ENCODE measurements at regions not wholly inside any gene's neighbourhood (a gene's known extent, or its start where the extent isn't known, plus 50 kb on each side); places are given as distances from the start of the nearest gene placed in this dataset.

GRCh38 chr13:48591889-48592687, 59.2 kb upstream of the RCBTB2 start:
- Histone ChIP-seq H3K4me2 (replicated peaks; ENCODE audit: extremely low read depth, low read length, poor library complexity, severe bottlenecking) (no peak overlapping the region), H3K9ac (ENCODE audit: insufficient read depth, low read length, poor library complexity, severe bottlenecking) (no peak overlapping the region), H4K20me1 (ENCODE audit: insufficient read depth, low read length) (no peaks in the 10 kb centered on the region), H3K36me3 (replicated peaks in 1 of 2; ENCODE audit: control insufficient read depth in 1 of 2, insufficient read depth in 2 of 2, low read length in 2 of 2) (no peaks in the 10 kb centered on the region), H3K4me3 (replicated peaks in 1 of 3; ENCODE audit: low read depth in 2 of 3, low read length in 3 of 3) (no peak overlapping the region), H3K27ac (ENCODE audit: low read depth in 1 of 2, low read length in 2 of 2) (no peak overlapping the region), H3K9me3 (replicated peaks in 1 of 2; ENCODE audit: control insufficient read depth in 1 of 2, insufficient read depth in 1 of 2, low read length in 2 of 2) (peaks cover 0 to 7% of the 10 kb centered on the region in 2 donors), H3K27me3 (ENCODE audit: control insufficient read depth in 2 of 2, insufficient read depth in 2 of 2, low read length in 2 of 2) (no peaks in the 10 kb centered on the region), H3K4me1 (ENCODE audit: control insufficient read depth in 1 of 2, insufficient read depth in 2 of 2, low read length in 2 of 2) (peaks cover under 1 to 14% of the 10 kb centered on the region in 2 donors), H3K79me2 (ENCODE audit: insufficient read depth, low read length) (no peaks in the 10 kb centered on the region), H2AFZ (ENCODE audit: insufficient read depth, low read depth, low read length, poor library complexity, severe bottlenecking) (no peak overlapping the region)
- Mint-ChIP-seq H3K9me3 (peaks cover 1 to 8% (median 6%) of the 10 kb centered on the region in 7 donors), H3K4me3 (no peak overlapping the region), H3K27me3 (ENCODE audit: low read depth in 3 of 3) (peaks cover 0 to 1% (median 0%) of the 10 kb centered on the region in 3 donors), H3K4me1 (peaks cover 22% of the 10 kb centered on the region), H3K27ac (no peak overlapping the region), H3K36me3 (no peaks in the 10 kb centered on the region)
- WGBS (ENCODE audit: insufficient coverage) = 100% methylated on average over 2 of the region's 4 CpGs
- intact Hi-C loops (cut with micrococcal nuclease) = no loop called here
- no peak for DNase-seq
- no peak for TF ChIP-seq CTCF (IDR thresholded peaks at IDR 0.05)

- H3K27ac Mint-ChIP-seq = no peak overlapping the region
- no peak for TF ChIP-seq CTCF (IDR thresholded peaks at IDR 0.05)
- Histone ChIP-seq H2AFZ (ENCODE audit: insufficient read depth, low read depth, low read length, poor library complexity, severe bottlenecking) (no peak overlapping the region), H3K36me3 (replicated peaks in 1 of 2; ENCODE audit: control insufficient read depth in 1 of 2, insufficient read depth in 2 of 2, low read length in 2 of 2) (no peaks in the 10 kb centered on the region), H4K20me1 (ENCODE audit: insufficient read depth, low read length) (no peaks in the 10 kb centered on the region), H3K79me2 (ENCODE audit: insufficient read depth, low read length) (no peaks in the 10 kb centered on the region), H3K4me3 (replicated peaks in 1 of 3; ENCODE audit: low read depth in 2 of 3, low read length in 3 of 3) (no peak overlapping the region), H3K27me3 (ENCODE audit: control insufficient read depth in 2 of 2, insufficient read depth in 2 of 2, low read length in 2 of 2) (no peaks in the 10 kb centered on the region), H3K4me2 (replicated peaks; ENCODE audit: extremely low read depth, low read length, poor library complexity, severe bottlenecking) (no peak overlapping the region), H3K9me3 (replicated peaks in 1 of 2; ENCODE audit: control insufficient read depth in 1 of 2, insufficient read depth in 1 of 2, low read length in 2 of 2) (peaks cover 0 to 7% of the 10 kb centered on the region in 2 donors), H3K4me1 (ENCODE audit: control insufficient read depth in 1 of 2, insufficient read depth in 2 of 2, low read length in 2 of 2) (peaks cover 0 to 13% of the 10 kb centered on the region in 2 donors), H3K27ac (ENCODE audit: low read depth in 1 of 2, low read length in 2 of 2) (no peak overlapping the region), H3K9ac (ENCODE audit: insufficient read depth, low read length, poor library complexity, severe bottlenecking) (no peak overlapping the region)
- intact Hi-C loops (cut with micrococcal nuclease) = no loop called here
- DNase-seq = no peak
- H3K4me1 Mint-ChIP-seq = peaks cover 20% of the 10 kb centered on the region
- peaks cover 1 to 8% (median 6%) of the 10 kb centered on the region in 7 donors for H3K9me3 Mint-ChIP-seq
- no peaks in the 10 kb centered on the region for H3K36me3 Mint-ChIP-seq
- H3K27me3 Mint-ChIP-seq (ENCODE audit: low read depth in 3 of 3) = peaks cover 0 to 1% (median 0%) of the 10 kb centered on the region in 3 donors
- H3K4me3 Mint-ChIP-seq = no peak overlapping the region
- no CpG with 5 or more reads among the region's 1 CpG for WGBS (ENCODE audit: insufficient coverage)
These were observed 59.8 kb upstream of the RCBTB2 start for GRCh38 chr13:48592688-48593049.

Measured in CD14-positive monocyte (primary cell).